Activated CD8-positive, alpha-beta T cell treated with anti-CD3 and anti-CD28 coated beads for 36 hours (primary cell): ENCODE measurements at regions not wholly inside any gene's neighbourhood (a gene's known extent, or its start where the extent isn't known, plus 50 kb on each side); places are given as distances from the start of the nearest gene placed in this dataset.

Source experiments
- ATAC-seq: fragments of 200-7000 bp; cut with Tn5 transposase; one replicate; pipeline ENCODE4 v1.10.0; 2021; ENCODE audit warnings: mild to moderate bottlenecking, moderate library complexity
- CTCF ChIA-PET: fragments of 350-600 bp; sonication (Branson Sonifier 250); formaldehyde crosslinking; loops from one replicate; lab custom pipeline; 2021; ENCODE audit warnings: antibody characterized with exemption; lab: Charles Lee
- POLR2A ChIA-PET: fragments of 350-600 bp; sonication (Branson Sonifier 250); formaldehyde crosslinking; loops from one replicate; lab custom pipeline; 2021; ENCODE audit warnings: antibody characterized with exemption; lab: Charles Lee
- DNase-seq: peaks from one replicate; pipeline ENCODE4 v3.0.0-alpha.2; 2020
- H3K27ac Mint-ChIP-seq: one replicate; pipeline ENCODE4 v1.8.0; 2021; ENCODE audit warnings: mild to moderate bottlenecking, mixed read lengths
- H3K27me3 Mint-ChIP-seq: one replicate; pipeline ENCODE4 v1.8.0; 2021; ENCODE audit warnings: mixed read lengths
- H3K36me3 Mint-ChIP-seq: one replicate; pipeline ENCODE4 v1.8.0; 2021; ENCODE audit warnings: low read depth, mixed read lengths
- H3K4me1 Mint-ChIP-seq: one replicate; pipeline ENCODE4 v1.8.0; 2021; ENCODE audit warnings: low read depth, mixed read lengths
- H3K4me3 Mint-ChIP-seq: one replicate; pipeline ENCODE4 v1.8.0; 2021; ENCODE audit warnings: mild to moderate bottlenecking, moderate library complexity, mixed read lengths
- H3K9me3 Mint-ChIP-seq: one replicate; pipeline ENCODE4 v1.8.0; 2021; ENCODE audit warnings: mixed read lengths
- intact Hi-C: fragments of 100-400 bp; cut with micrococcal nuclease; formaldehyde crosslinking; loops from one replicate; pipeline ENCODE4 v1.10.0; 2022
- TF ChIP-seq, protein P1 (sequence below): fragments of 200-600 bp; IDR thresholded peaks from one replicate; pipeline ENCODE4 v1.8.0; 2022; ENCODE audit warnings: antibody characterized with exemption, mild to moderate bottlenecking

DNA sequence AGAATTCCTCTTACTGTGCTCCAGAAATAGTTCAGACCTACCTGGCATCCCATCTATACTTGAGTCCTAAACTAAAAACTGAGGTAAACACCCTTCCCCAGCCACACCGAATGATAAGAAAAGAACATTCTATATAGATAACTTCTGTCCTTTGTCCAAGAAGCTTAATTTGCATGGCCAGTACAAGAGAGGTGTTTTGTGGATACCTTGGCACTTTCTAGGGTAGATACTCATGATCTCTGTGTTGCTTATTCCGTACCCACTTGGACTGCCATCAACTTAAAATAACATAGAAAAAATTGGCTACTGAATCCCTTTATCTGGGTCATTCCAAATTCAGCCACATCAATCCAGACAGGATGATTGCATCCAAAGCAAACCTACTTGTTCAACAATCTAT is 1050.4 kb downstream of the STIM2 start:
- TF ChIP-seq, protein P1, sequence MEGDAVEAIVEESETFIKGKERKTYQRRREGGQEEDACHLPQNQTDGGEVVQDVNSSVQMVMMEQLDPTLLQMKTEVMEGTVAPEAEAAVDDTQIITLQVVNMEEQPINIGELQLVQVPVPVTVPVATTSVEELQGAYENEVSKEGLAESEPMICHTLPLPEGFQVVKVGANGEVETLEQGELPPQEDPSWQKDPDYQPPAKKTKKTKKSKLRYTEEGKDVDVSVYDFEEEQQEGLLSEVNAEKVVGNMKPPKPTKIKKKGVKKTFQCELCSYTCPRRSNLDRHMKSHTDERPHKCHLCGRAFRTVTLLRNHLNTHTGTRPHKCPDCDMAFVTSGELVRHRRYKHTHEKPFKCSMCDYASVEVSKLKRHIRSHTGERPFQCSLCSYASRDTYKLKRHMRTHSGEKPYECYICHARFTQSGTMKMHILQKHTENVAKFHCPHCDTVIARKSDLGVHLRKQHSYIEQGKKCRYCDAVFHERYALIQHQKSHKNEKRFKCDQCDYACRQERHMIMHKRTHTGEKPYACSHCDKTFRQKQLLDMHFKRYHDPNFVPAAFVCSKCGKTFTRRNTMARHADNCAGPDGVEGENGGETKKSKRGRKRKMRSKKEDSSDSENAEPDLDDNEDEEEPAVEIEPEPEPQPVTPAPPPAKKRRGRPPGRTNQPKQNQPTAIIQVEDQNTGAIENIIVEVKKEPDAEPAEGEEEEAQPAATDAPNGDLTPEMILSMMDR: no peak
- no peaks in the 10 kb centered on the region for H3K27me3 Mint-ChIP-seq
- H3K4me1 Mint-ChIP-seq: no peaks in the 10 kb centered on the region
- DNase-seq (no peak), ATAC-seq (no peak)
- intact Hi-C loops: no loop called here
- ChIA-PET POLR2A (no interaction called here), CTCF (no interaction called here)
- H3K27ac Mint-ChIP-seq: no peak overlapping the region
- H3K9me3 Mint-ChIP-seq: peaks cover 4% of the 10 kb centered on the region
- no peak overlapping the region for H3K4me3 Mint-ChIP-seq
- no peaks in the 10 kb centered on the region for H3K36me3 Mint-ChIP-seq

DNA sequence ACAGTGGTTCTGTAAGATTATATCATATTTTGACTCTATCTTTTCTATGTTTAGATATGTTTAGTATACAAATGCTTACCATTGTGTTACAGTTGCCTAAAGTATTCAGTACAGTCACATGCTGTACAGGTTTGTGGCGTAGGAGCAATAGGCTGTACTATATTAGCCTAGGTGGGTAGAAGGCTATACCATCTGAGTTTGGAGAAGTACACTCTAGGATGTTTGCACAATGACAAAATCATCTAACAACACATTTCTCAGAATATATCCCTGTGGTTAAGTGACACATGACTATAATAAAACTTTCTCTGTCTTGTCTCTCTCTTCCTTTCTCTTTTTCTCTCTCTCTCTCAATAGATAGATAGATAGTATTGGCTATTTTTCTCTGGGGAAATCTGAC is 1053.1 kb downstream of the STIM2 start:
- Mint-ChIP-seq H3K9me3 (peaks cover 4% of the 10 kb centered on the region), H3K4me3 (no peak overlapping the region), H3K36me3 (no peaks in the 10 kb centered on the region), H3K27me3 (no peaks in the 10 kb centered on the region), H3K4me1 (no peaks in the 10 kb centered on the region), H3K27ac (no peak overlapping the region)
- DNase-seq: no peak
- no peak for ATAC-seq
- TF ChIP-seq, protein P1: no peak
- intact Hi-C loops: no loop called here
- ChIA-PET CTCF (no interaction called here), POLR2A (no interaction called here)

DNA sequence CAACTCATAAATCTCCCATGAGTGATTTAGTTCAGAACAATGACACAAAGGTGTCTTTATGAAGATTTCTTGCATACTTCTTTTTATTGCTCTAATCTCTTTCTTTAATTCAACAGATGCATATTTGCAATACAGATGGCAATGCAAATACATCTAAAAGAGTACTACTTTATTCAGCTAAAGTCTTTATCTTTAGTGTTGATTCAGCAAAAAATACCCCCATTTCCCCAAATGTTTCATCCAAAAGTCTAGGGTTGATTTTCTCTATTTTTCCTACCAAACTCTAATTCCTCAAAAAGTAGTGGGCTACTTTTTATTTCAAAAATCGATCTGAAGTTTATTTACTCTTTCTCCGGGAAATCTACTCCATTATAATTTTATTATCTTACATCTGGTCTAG is 1055.2 kb downstream of the STIM2 start:
- Mint-ChIP-seq H3K4me1 (no peaks in the 10 kb centered on the region), H3K4me3 (no peak overlapping the region), H3K27me3 (no peaks in the 10 kb centered on the region), H3K9me3 (no peaks in the 10 kb centered on the region), H3K27ac (no peak overlapping the region), H3K36me3 (no peaks in the 10 kb centered on the region)
- ChIA-PET POLR2A (no interaction called here), CTCF (no interaction called here)
- no peak for ATAC-seq
- TF ChIP-seq, protein P1: no peak
- intact Hi-C loops: no loop called here
- DNase-seq: no peak

DNA sequence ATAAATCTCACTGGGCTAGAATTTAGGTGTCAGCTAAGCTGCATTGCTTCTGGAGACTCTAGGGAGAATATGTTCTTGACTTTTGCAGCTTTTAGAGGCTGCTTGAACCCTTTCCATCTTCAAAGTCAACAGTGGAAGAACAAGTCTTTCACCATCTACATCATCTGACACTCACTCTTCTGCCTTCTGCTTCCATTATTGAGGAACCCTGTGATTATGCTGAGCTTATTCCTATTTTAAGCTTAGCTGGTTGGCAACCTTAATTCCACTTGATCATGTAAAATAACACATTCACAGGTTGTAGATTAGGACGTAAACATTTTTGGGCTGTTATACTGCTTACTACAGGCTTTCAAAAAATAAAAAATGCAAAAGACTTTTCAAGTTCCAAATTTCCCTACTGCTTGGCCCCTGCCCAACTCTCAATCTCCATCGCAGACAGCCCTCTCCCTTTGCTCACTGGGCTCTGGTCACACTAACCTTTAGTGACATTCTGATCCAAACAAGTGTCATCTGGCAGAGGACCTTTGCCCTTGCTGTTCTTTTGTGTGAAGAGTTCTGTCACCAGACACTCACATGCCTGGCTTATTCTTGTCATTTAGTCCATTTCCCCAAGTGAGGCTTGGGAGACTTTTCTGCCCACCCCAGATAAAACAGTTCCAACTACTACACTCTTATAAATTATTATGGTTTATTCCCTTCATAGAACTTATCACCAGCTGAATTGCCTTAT is 1056.0 kb downstream of the STIM2 start:
- CTCF ChIA-PET: no interaction called here
- no peak overlapping the region for H3K27ac Mint-ChIP-seq
- DNase-seq (no peak), ATAC-seq (no peak)
- no peak overlapping the region for H3K4me3 Mint-ChIP-seq
- H3K27me3 Mint-ChIP-seq: no peaks in the 10 kb centered on the region
- no peaks in the 10 kb centered on the region for H3K36me3 Mint-ChIP-seq
- POLR2A ChIA-PET: no interaction called here
- no peaks in the 10 kb centered on the region for H3K9me3 Mint-ChIP-seq
- TF ChIP-seq, protein P1: no peak
- intact Hi-C loops: no loop called here
- no peaks in the 10 kb centered on the region for H3K4me1 Mint-ChIP-seq

DNA sequence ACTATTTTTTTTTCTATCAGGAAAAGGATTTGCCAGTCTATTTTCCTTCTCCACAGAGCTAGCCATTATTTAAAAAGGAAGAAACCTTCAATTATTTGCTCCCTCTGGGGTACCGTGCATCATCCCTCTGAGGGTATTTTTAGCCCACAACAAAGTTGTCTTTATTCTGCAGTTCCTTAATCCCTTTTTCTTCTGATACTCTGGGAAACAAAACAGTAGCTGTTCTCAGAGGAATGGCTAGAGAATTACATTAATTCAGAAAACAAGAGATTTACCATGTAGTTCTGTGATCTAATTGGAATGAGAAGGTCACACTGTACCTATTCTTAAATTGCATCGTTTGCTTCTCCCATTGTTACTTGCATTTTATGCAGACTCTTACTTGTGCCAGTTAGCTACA is 1056.7 kb downstream of the STIM2 start:
- no peaks in the 10 kb centered on the region for H3K4me1 Mint-ChIP-seq
- no peaks in the 10 kb centered on the region for H3K36me3 Mint-ChIP-seq
- POLR2A ChIA-PET: no interaction called here
- no peak overlapping the region for H3K4me3 Mint-ChIP-seq
- no peak overlapping the region for H3K27ac Mint-ChIP-seq
- intact Hi-C loops: no loop called here
- CTCF ChIA-PET: no interaction called here
- H3K9me3 Mint-ChIP-seq: peaks cover 2% of the 10 kb centered on the region
- DNase-seq (no peak), ATAC-seq (no peak)
- no peaks in the 10 kb centered on the region for H3K27me3 Mint-ChIP-seq
- TF ChIP-seq, protein P1: no peak
